Hippocampal formation (tissue), 2 donors: ENCODE measurements at regions not wholly inside any gene's neighbourhood (a gene's known extent, or its start where the extent isn't known, plus 50 kb on each side); places are given as distances from the start of the nearest gene placed in this dataset.
A peak's percentile ranks its signal among the peaks of the same experiment; 100 is the strongest.
"Not testable (repeated sequence)": the region's sequence is repeated elsewhere in the genome, so short reads cannot be mapped to it uniquely, and the experiment has no call there.

Experiments used
- DNase-seq, 2 donors: peaks; one replicate each; lab custom pipeline; 2025; lab: John Stamatoyannopoulos, UW

DNA sequence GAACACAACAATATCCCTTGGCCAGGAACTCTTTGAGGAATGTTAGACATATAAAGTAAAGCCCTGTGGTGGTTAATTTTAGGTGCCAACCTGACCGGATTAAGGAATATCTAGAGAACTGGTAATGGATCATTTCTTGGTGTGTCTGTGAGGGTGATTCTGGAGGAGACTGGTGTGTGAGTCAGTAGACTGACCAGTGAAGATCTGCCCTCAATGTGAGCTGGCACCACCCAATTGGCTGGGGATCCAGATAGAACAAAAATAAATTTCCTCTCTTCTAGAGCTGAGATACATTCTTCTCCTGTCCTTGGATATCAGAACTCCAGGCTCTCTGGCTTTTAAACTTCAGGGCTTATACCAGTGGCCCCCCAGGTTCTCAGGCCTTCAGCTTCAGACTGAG is 56.2 kb upstream of the TNPO1 start:
- DNase-seq: no peak

DNA sequence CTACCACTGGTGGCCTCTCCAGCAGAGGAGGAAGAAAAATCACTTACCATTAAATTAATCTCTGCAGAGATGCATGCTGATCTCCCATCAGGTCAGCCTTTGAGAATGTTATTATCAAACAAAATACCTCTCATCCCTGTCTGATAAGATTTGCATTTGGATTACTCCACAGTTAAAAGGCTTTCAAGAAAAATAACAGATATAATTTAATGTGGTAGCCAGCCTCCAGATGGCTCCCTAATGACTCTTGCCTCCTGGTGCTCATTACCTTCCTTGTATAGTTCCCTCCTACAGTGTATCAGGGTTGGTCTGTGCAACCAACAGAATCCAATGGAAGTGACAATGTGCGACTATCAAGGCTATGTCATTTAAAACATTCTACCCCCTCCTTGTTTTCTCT is 63.6 kb upstream of the TNPO1 start:
- DNase-seq: no peak

DNA sequence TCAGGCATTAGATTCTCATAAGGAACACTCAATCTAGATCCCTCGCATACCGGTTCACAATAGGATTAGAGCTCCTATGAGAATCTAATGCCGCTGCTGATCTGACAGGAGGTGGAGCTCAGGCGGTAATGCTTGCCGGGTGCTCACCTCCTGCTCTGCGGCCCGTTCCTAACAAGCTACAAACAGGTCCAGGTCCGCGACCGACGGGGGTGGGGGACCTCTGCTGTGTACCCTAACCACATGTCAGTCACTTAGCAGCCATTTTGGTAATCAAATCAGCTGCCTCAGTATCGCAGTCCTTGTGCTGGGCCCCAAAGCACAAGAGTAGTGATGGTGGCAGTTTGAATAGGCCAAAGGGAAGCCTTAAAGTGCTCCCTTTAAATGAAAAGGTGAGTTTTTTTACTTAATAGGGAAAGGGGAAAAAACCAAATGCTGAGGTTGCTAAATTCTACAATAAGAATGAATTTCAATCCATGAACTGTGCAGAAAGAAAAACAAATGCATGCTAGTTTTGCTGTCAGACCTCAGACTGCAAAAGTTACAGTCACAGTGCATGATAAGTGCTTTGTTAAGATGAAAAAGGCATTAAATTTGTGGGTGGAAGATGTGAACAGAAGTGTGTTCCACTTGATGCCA is 67.0 kb upstream of the TNPO1 start:
- DNase-seq: no peak

DNA sequence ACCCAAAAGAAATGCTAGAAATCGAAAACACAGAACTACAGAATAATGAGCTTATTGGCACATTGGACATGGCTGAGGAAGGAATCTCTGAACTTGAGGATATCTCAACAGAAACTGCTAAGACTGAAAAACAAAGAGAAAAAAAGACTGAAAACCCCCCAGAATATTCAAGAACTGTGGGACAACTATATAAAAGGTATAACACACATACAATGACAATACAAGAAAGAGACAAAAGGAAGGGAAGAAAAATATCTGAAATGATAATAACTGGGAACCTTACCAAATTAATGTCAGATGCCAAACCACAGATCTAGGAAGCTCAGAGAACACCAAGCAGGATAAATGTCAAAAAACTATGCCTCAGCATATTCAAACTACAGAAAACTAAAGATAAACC is 68.6 kb upstream of the TNPO1 start:
- no peak for DNase-seq

DNA sequence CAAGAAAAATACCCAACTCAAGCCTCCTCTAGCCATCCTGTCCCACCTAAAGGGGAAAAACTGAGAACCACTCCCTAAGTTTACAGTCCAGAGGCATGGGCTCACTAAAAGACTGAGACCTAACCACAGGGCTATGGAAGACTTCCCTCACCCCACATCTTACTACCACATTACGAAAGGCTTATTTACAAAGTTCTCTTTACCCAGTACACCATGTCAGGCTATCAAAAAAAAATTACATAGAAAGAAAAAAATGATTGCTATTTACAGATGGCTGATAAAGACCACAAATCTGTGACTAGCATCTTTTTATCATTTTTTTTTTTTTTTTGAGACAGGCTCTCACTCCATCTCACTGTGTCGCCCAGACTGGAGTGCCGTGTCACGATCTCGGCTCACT is 69.7 kb upstream of the TNPO1 start:
- DNase-seq: no peak

DNA sequence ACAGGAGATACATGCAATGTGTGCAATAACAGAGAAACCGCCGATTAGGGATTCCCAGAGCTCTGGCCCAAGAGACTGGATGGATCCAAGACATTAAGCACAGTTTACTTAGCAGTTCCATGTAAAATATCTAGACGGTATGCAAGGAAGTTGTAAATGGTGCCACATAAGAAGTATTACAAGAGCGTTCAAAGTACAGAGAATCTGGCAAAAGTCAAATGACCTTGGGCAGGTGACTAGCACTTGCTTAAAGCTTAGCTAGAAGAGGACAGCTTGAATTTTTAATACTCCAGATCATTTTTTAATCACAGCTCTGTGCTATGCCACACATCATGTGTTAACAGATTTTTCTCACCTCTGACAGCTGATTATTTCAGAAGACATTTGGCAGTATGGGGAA is 72.3 kb upstream of the TNPO1 start:
- DNase-seq: no peak

DNA sequence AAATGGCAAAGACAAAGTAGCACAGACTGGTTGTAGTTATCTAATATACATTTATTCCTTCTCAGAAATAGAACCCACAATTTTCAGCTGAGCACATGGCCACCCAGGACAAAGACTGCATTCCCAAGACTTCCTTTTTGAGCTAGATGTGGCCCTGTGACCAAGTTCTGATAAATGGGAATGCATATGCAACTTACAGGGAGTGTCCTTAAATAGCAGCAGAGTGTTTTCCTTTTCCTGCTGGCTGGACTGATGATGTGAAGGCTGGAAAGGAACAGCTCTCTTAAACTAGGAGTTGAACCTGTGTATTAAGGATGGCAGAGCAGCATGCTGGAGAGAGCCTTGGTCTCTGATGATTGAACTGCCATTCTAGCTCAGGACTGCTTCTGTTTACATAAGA is 74.7 kb upstream of the TNPO1 start:
- DNase-seq: no peak

DNA sequence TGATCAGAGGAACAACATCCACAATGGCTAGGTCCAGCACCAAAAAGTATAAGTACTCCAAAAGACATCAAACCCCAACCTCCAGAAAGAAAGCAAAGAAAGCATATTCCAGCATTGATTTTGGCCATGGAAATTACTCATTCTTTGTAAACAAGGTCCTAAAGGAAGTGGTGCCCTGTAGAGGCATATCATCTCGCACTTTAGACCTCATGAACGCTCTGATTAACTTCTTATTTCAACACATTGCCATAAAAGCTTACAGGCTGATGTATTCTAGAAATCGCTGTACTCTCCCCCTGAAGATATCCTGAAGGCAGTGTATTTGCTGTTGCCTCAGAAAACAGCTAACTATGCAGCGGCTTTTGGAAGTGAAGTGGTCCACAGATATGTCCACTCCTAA is 82.7 kb upstream of the TNPO1 start:
- DNase-seq: no peak

DNA sequence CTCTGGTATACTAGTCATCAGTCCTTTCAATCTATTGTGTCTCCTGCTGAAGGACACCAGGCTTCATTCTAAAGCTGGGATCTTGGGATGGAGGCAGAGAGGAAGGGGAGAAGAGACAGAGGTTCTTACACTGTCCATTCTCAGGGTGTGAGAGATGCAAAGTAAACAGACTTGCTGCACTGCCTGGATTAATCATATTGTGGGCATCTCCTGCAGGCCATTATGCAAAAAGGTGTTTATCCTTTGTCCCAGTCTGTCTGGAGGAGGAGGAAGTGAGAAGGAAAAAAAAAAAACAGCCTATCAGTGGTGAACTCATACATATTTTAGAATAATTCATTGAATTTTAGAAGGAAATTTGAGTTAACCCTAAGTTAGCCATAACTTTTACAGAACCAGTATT is 92.9 kb upstream of the TNPO1 start:
- DNase-seq: no peak

DNA sequence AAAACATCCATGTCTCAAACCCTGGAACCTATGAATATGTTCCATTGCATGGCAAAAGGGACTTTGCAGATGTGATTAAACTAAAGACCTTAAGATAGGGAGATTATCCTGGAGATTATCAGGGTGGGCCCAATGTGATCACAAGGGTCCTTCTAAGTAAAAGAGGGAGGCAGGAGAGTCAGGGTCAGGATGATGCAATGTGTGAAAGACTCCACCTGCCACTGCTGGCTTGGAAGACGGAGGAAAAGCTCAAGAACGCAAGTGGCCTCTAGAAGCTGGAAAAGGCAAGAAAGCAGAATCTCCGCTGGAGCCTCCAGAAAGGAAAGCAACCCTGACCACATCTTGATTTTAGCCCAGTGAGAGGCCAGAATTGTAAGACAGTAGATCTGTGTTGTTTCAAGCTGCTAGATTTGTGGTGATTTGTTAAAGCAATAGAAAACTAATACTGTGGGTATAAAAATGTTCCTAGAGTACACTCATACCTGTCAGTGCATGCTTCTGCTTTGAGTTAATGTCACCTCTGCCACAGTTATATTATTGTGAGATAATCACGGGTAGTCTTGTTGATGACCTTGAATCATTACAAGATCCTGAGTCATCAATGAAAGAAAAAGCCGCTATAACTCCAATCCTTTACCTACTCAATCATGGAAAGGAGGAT is 93.5 kb upstream of the TNPO1 start:
- no peak for DNase-seq

DNA sequence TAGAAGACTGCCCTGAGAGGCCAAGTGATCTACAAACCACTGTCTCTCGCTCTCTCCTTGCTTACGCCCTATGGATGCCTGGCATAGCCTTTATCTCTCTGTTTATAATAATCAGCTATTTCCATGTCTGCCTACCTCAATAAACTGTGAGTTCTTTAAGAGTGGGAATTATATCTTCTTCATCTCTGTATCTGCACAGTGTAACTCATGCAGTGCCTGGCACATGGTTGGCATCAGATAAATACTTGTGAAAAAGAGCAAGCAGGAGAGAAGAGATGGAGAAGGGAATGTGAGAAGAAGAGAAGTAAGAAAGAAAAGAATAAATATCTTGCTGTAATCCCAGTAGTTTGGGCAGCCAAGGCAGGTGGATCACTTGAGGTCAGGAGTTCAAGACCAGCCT is 94.6 kb upstream of the TNPO1 start:
- no peak for DNase-seq

DNA sequence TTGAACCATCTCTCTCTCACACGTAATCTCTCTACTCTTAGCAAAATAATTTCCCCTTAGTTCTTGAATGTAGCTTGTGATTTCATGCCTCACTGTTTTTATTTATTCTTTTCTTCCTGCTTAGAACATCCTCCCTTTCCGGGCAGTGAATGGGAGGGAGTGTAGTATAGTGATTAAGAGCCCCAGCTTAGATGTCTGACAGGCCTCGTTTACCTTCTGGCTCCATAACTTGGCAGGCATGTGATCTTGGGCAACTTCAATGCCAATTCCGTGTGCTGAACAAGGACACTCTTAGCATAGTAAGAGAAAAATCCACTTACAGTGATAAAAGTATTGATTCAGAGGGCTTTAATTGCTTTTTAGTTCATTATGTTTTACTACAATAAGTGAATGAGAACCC is 96.3 kb upstream of the TNPO1 start:
- no peak for DNase-seq

DNA sequence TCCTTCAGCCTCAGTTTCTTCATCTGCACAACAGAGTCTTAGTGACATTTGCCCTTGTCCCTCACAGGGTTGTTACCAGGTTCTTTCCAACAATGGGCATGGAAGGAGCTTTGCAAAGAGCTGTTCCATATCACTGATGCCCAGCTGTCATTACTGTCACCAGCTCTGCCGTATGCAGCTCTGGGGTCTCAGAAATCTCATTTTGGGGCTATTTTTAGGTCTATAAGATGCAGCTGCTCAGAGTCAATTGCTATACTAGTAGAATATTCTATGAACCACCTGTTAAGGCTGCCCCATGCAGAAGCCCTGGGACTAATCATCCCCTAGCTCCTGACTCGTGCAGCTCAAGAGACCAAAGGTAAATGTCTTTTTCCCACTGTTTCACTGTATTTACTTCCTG is 105.1 kb upstream of the TNPO1 start:
- DNase-seq: no peak

DNA sequence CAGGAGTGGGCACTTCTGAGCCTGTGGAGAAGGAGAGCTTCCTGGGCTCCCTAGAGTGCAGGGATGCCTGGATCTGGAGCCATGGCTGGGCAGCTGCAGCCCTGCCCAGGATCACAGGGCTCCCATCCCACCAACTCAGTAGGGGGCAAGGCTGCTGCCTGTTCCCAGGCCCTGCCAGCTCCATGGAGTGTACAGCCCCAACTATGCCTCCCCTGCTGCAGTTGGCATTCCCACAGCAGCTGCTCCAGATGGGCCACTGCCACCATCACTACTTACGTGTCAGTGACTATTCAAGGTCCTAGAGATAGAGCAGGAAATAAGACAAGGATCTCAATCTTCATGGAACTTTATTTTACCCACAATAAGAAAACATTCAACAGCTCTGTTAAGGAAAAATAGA is 107.1 kb upstream of the TNPO1 start:
- no peak for DNase-seq

DNA sequence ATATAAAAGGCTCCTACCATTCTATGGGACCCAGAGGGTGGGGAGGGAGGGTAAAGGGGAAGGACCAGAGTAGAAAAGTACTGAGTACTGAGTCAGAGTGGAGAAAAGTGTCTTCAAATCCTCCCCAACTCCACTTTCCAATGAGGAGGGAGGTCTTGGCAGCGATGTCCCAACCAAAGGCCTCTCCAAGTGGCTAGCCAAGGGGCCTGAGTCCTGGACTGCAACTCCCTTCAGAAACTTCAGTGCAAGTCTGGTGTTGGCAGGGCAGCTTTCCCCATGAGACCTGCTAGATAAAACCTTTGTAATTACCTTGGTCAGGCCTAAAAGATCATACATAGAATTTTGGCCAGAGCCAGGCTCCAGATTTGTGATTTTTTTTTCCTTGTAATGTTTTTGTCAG is 111.3 kb upstream of the TNPO1 start:
- no peak for DNase-seq

DNA sequence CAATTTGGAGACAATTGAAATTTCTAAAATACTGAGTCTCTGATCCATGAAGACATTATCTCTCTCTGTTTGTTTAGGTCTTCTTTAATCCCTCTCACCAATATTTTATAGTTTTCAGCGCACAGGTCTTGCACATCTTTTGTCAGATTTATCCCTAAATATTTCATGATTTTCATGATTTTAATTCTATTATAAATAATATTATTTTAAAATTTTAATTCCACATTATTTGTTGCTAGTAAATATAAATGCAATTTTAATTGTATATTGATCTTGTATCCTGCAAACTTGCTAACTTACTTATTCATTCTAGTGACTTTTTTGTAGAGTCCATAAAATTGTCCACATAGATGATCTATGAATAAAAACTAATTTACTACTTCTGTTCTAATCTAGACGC is 112.6 kb upstream of the TNPO1 start:
- DNase-seq: no peak

DNA sequence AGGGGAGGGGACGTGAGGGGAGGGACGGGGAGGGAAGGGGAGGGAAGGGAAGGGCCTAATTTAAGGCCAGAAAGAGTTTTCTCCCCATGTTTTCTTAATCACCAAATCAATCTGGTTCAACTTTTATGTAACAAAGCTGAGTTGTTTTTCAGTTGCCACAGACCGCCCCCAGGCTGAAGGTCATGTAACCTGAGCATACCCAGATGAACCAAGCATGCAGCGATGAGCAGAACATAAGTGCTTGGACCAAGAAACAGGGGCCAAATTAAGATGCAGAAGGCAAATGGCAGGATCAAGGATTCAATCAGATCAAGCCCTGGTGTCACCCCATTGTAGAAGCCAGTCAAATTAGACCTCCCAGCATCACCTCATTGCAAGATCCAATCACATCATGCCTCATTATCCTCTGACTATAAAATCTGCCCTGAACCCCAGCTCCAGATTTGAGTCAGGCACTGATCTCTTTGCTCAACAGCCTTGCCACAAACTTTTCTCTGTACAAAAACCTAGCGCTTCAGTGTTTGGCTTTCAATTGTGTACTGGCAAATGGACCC is 113.5 kb upstream of the TNPO1 start:
- DNase-seq: no peak

DNA sequence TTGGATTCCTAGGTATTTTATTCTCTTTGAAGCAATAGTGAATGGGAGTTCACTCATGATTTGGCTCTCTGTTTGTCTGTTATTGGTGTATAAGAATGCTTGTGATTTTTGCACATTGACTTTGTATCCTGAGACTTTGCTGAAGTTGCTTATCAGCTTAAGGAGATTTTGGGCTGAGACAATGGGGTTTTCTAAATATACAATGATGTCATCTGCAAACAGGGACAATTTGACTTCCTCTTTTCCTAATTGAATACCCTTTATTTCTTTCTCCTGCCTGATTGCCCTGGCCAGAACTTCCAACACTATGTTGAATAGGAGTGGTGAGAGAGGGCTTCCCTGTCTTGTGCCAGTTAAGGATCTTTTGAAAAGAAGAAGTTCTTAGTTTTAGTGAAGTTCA is 114.4 kb upstream of the TNPO1 start:
- not testable (repeated sequence) for DNase-seq

DNA sequence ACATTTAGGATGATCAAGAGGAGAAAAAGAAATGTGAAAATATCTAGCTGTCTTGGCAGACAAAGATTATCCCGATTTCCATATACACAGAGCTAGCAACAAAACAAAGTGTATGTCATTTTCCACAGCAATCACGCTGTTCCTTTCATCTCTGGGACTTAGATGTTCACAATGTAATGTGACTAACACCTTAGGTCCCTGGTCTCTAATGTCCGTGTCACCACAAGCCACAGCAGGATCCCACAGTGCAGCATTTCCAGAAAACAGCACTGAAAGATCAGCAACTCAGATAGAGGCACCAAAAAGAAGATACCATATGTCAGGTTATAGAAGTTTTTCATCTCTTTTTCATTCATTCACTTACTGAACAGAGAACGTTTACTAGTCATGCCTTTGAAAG is 118.0 kb upstream of the TNPO1 start:
- no peak for DNase-seq

DNA sequence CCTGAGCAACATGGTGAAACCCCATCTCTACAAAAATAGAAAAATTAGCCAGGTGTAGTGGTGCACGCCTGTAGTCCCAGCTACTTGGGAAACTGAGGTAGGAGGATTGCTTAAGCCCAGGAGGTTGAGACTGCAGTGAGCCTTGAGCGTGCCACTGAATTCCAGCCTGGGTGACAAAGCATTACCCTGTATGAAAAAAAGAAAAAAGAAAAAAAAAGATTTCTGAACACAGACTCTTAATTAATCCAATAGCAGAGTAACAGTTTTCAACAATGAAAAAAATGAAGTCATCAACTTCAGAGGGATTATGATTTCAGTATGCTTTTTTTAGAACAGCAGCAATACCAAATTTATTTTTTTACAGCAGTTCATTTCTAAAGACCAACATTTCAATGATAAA is 118.8 kb upstream of the TNPO1 start:
- peak in 1 of 2 donors; percentile 7 for DNase-seq

DNA sequence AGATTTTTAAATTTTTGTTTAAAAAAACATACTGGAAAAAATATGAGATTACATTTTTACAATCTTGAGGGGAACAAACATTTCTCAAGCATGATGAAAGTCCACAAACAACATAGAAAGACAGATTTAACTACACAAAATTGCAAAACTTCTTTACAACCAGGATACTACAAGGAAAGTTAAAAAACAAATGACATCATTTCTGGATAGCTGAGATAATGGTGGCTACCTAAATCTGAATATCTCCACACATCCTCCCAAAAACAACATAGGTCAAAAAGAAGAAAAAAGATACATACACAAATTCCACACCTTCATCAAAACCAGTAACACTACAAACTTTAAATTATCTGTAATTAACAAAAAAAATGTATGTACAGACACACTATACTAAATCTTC is 120.8 kb upstream of the TNPO1 start:
- no peak for DNase-seq

DNA sequence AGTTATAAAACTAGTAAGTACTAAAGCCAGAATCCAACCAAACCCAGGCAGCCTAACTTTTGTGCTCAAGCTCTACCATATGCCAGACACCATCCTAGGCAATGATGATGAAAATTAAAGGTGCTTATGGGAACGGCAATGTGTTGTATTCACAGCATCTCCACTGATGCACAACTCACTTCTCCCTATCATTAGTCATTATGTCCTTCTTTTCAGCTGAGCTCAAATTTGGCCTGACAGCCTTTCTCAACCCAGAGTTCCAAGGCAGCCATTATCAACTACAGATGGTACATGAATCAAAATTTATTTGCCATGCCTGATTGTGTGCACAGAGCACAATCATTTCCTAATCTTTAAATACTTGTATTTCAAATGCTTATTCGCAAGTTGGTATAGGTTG is 121.6 kb upstream of the TNPO1 start:
- DNase-seq: no peak

DNA sequence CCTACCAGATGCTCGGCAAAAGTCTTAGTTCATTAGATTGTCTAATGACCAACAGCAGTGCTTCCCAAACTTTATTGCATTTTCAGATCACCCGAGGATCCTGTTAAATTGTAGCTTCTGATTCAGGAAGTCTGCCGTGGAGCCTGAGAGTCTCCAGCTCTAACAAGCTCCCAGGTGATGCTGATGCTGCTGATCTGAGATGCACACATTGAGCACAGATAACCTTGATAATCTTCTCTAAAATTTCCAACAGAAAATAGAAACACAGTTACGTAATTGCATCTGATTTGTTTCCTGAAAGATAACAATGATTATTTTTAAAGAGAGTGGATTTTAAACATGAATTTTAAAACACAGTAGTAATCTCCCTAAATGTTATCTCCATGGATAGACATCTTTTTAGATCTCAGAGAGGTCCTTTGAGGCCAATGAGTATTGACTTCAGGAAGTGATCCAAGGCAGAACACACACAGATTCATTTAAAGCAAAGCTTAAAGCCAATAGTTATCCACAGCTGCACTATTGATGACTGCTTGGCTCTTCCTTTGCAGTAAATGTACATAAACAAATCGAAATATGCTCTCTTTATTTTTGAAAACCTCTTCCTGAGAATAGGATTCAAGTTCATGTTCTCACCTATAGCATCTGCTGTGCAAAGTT is 122.8 kb upstream of the TNPO1 start:
- no peak for DNase-seq
